HCT116 (cell line): ENCODE measurements at regions not wholly inside any gene's neighbourhood (a gene's known extent, or its start where the extent isn't known, plus 50 kb on each side); places are given as distances from the start of the nearest gene placed in this dataset.

Experiments
- EZH2 ChIP-seq: fragments of 200-600 bp; sonication (generic); IDR thresholded peaks from 2 replicates; pipeline ENCODE4 v1.6.1; 2017; ENCODE audit warnings: antibody characterized with exemption, mixed run types
- POLR2A ChIP-seq: IDR thresholded peaks from 2 replicates; pipeline ENCODE4 v1.7.0; 2011; ENCODE audit warnings: borderline replicate concordance; ENCODE audit not compliant: insufficient read depth, insufficient read length; ENCODE audit errors: extremely low read depth
- POLR2AphosphoS5 ChIP-seq: IDR thresholded peaks from 2 replicates; pipeline ENCODE4 v1.6.1; 2011; ENCODE audit warnings: mild to moderate bottlenecking, low read depth, low read length, moderate library complexity
- ZFX ChIP-seq: fragments of 450-650 bp; IDR thresholded peaks from 2 replicates; pipeline ENCODE4 v1.6.1; 2017
- TF ChIP-seq, protein P1 (sequence below): IDR thresholded peaks from 2 replicates; pipeline ENCODE4 v1.6.1; 2012; ENCODE audit warnings: low read depth
- TF ChIP-seq, protein P2 (sequence below), 3 experiments: fragments of 200-600 bp in 1 of 3; sonication (generic) in 1 of 3; IDR thresholded peaks in 2 of 3; conservative IDR thresholded peaks in 1 of 3; 2 replicates each; pipeline ENCODE4 v1.5.1; 2012 to 2017; ENCODE audit warnings: low read depth in 2 of 3, low read length in 2 of 3, antibody characterized with exemption in 1 of 3, borderline replicate concordance in 1 of 3, control low read depth in 1 of 3, mild to moderate bottlenecking in 1 of 3, mixed read lengths in 1 of 3, mixed run types in 1 of 3, moderate library complexity in 1 of 3; ENCODE audit not compliant: insufficient read depth in 1 of 3
- TF ChIP-seq, protein P3 (sequence below): IDR thresholded peaks from 2 replicates; pipeline ENCODE4 v1.6.1; 2012

DNA sequence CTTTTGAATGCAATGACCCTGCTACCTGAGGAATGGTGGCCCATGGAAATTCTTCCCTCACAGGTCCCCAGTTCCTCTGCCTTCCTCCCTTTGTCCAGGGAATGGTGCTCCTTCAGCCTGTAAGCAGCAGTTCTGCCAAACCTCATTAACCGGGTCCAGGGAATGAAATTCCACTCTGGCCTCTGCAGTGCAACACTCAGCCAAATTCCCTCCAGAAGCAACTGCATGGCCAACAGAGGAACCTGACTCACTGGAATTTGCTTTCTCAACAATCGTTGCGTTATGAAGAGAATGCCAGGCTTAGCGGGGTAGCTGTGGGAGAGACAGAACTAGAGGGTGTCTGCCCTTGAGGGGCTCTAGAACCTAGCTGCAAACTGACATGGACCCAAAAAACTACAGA is 449.4 kb upstream of the PROK2 start:
- TF ChIP-seq, protein P1, sequence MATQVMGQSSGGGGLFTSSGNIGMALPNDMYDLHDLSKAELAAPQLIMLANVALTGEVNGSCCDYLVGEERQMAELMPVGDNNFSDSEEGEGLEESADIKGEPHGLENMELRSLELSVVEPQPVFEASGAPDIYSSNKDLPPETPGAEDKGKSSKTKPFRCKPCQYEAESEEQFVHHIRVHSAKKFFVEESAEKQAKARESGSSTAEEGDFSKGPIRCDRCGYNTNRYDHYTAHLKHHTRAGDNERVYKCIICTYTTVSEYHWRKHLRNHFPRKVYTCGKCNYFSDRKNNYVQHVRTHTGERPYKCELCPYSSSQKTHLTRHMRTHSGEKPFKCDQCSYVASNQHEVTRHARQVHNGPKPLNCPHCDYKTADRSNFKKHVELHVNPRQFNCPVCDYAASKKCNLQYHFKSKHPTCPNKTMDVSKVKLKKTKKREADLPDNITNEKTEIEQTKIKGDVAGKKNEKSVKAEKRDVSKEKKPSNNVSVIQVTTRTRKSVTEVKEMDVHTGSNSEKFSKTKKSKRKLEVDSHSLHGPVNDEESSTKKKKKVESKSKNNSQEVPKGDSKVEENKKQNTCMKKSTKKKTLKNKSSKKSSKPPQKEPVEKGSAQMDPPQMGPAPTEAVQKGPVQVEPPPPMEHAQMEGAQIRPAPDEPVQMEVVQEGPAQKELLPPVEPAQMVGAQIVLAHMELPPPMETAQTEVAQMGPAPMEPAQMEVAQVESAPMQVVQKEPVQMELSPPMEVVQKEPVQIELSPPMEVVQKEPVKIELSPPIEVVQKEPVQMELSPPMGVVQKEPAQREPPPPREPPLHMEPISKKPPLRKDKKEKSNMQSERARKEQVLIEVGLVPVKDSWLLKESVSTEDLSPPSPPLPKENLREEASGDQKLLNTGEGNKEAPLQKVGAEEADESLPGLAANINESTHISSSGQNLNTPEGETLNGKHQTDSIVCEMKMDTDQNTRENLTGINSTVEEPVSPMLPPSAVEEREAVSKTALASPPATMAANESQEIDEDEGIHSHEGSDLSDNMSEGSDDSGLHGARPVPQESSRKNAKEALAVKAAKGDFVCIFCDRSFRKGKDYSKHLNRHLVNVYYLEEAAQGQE = no peak
- TF ChIP-seq, protein P2, sequence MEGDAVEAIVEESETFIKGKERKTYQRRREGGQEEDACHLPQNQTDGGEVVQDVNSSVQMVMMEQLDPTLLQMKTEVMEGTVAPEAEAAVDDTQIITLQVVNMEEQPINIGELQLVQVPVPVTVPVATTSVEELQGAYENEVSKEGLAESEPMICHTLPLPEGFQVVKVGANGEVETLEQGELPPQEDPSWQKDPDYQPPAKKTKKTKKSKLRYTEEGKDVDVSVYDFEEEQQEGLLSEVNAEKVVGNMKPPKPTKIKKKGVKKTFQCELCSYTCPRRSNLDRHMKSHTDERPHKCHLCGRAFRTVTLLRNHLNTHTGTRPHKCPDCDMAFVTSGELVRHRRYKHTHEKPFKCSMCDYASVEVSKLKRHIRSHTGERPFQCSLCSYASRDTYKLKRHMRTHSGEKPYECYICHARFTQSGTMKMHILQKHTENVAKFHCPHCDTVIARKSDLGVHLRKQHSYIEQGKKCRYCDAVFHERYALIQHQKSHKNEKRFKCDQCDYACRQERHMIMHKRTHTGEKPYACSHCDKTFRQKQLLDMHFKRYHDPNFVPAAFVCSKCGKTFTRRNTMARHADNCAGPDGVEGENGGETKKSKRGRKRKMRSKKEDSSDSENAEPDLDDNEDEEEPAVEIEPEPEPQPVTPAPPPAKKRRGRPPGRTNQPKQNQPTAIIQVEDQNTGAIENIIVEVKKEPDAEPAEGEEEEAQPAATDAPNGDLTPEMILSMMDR (IDR thresholded peaks at IDR 0.05 in 2 of 3, conservative IDR thresholded peaks at IDR 0.05 in 1 of 3; ENCODE audit: borderline replicate concordance in 1 of 3, insufficient read depth in 1 of 3, low read depth in 2 of 3, low read length in 2 of 3) = no peak
- TF ChIP-seq EZH2 (no peak), POLR2A (no peak), POLR2AphosphoS5 (no peak), ZFX (no peak)
- TF ChIP-seq, protein P3, sequence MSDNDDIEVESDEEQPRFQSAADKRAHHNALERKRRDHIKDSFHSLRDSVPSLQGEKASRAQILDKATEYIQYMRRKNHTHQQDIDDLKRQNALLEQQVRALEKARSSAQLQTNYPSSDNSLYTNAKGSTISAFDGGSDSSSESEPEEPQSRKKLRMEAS = no peak
